B cell (primary cell): ENCODE measurements at regions not wholly inside any gene's neighbourhood (a gene's known extent, or its start where the extent isn't known, plus 50 kb on each side); places are given as distances from the start of the nearest gene placed in this dataset.

ENCODE experiments used
- ATAC-seq: fragments of 200-7000 bp; cut with Tn5 transposase; one replicate; pipeline ENCODE4 v1.10.0; 2021; ENCODE audit warnings: low read depth, mild to moderate bottlenecking, moderate number of reproducible peaks, moderate library complexity
- CTCF ChIA-PET: fragments of 350-600 bp; sonication (Branson Sonifier 250); formaldehyde crosslinking; loops from one replicate; lab custom pipeline; 2021; ENCODE audit warnings: antibody characterized with exemption, inconsistent platforms; lab: Charles Lee
- POLR2A ChIA-PET: fragments of 350-600 bp; sonication (Branson Sonifier 250); formaldehyde crosslinking; loops from one replicate; lab custom pipeline; 2021; ENCODE audit warnings: antibody characterized with exemption; lab: Charles Lee
- DNase-seq: peaks from one replicate; pipeline ENCODE4 v3.0.0; 2013
- H2AFZ ChIP-seq: 2 replicates; pipeline ENCODE4 v1.6.1; 2012; ENCODE audit warnings: mild to moderate bottlenecking, low read depth, low read length; ENCODE audit not compliant: insufficient read depth, poor library complexity, severe bottlenecking
- H3K27ac ChIP-seq, 2 donors: 1 replicate in 1 of 2; 2 replicates in 1 of 2; pipeline ENCODE4 v1.5.1; 2012 to 2013; ENCODE audit warnings: low read length in 2 of 2, mild to moderate bottlenecking in 2 of 2, moderate library complexity in 1 of 2
- H3K27me3 ChIP-seq, 4 experiments: fragments of 200-600 bp in 1 of 4; sonication (generic) in 1 of 4; replicated peaks in 1 of 4; 1 replicate in 2 of 4; 2 replicates in 2 of 4; pipeline versions ENCODE4 v1.6.1 to v1.7.0; 2013 to 2016; ENCODE audit warnings: low read length in 3 of 4, mild to moderate bottlenecking in 2 of 4, mixed read lengths in 1 of 4, moderate library complexity in 1 of 4; ENCODE audit not compliant: insufficient read depth in 4 of 4, control insufficient read depth in 3 of 4; ENCODE audit errors: control extremely low read depth in 1 of 4
- H3K36me3 ChIP-seq, 2 experiments: replicated peaks in 1 of 2; 1 replicate in 1 of 2; 2 replicates in 1 of 2; pipeline versions ENCODE4 v1.6.1 to v1.7.1; 2013; ENCODE audit warnings: low read length in 1 of 2; ENCODE audit not compliant: insufficient read depth in 2 of 2, control insufficient read depth in 1 of 2; ENCODE audit errors: control extremely low read depth in 1 of 2, extremely low read depth in 1 of 2
- H3K4me1 ChIP-seq, 2 donors: fragments of 200-600 bp in 1 of 2; sonication (generic) in 1 of 2; 1 replicate in 1 of 2; 2 replicates in 1 of 2; pipeline versions ENCODE4 v1.5.1 to v1.6.1; 2013 to 2017; ENCODE audit warnings: low read length in 2 of 2; ENCODE audit not compliant: control insufficient read depth in 2 of 2, insufficient read depth in 2 of 2
- H3K4me2 ChIP-seq: replicated peaks from 2 replicates; pipeline ENCODE3; 2012; ENCODE audit warnings: mild to moderate bottlenecking, low read depth, low read length; ENCODE audit not compliant: poor library complexity, severe bottlenecking
- H3K4me3 ChIP-seq, 5 experiments: fragments of 200-600 bp in 1 of 5; sonication (generic) in 1 of 5; 1 replicate in 3 of 5; 2 replicates in 2 of 5; pipeline versions ENCODE4 v1.5.1 to v1.7.0; 2011 to 2016; ENCODE audit warnings: low read length in 4 of 5, mild to moderate bottlenecking in 4 of 5, low read depth in 2 of 5, control low read depth in 1 of 5, moderate library complexity in 1 of 5; ENCODE audit not compliant: insufficient read depth in 1 of 5; ENCODE audit errors: control extremely low read depth in 1 of 5, extremely low read depth in 1 of 5
- H3K79me2 ChIP-seq: fragments of 200-600 bp; sonication (generic); one replicate; pipeline ENCODE4 v1.6.0; 2016; ENCODE audit warnings: low read length; ENCODE audit not compliant: control insufficient read depth, insufficient read depth
- H3K9ac ChIP-seq: fragments of 200-600 bp; sonication (generic); 2 replicates; pipeline ENCODE4 v1.6.1; 2017; ENCODE audit warnings: mild to moderate bottlenecking, low read length, moderate library complexity
- H3K9me3 ChIP-seq, 3 donors: one replicate each; pipeline versions ENCODE4 v1.6.1 to v1.7.1; 2013; ENCODE audit warnings: low read length in 2 of 3; ENCODE audit not compliant: control insufficient read depth in 2 of 3, insufficient read depth in 1 of 3; ENCODE audit errors: control extremely low read depth in 1 of 3
- H4K20me1 ChIP-seq: 2 replicates; pipeline ENCODE4 v1.6.0; 2012; ENCODE audit warnings: mild to moderate bottlenecking, low read length; ENCODE audit not compliant: insufficient read depth, control insufficient read depth, poor library complexity, severe bottlenecking
- H3K27ac Mint-ChIP-seq: one replicate; pipeline ENCODE4 v1.8.0; 2021; ENCODE audit warnings: mixed read lengths
- H3K27me3 Mint-ChIP-seq: one replicate; pipeline ENCODE4 v1.8.0; 2021; ENCODE audit warnings: mixed read lengths
- H3K4me1 Mint-ChIP-seq: one replicate; pipeline ENCODE4 v1.8.0; 2021; ENCODE audit warnings: mixed read lengths
- H3K4me3 Mint-ChIP-seq: one replicate; pipeline ENCODE4 v1.8.0; 2021; ENCODE audit warnings: mixed read lengths
- H3K9me3 Mint-ChIP-seq: one replicate; pipeline ENCODE4 v1.8.0; 2022; ENCODE audit warnings: mixed read lengths; ENCODE audit not compliant: insufficient read depth
- EZH2 ChIP-seq: IDR thresholded peaks from 2 replicates; pipeline ENCODE4 v1.6.1; 2012; ENCODE audit warnings: borderline replicate concordance, low read depth, mild to moderate bottlenecking, moderate library complexity, low read length; ENCODE audit not compliant: insufficient read depth, poor library complexity, severe bottlenecking
- WGBS: methylation state at CpG from one replicate; pipeline ENCODE4 v1.1.5; 2013; ENCODE audit warnings: missing lambda C conversion rate; ENCODE audit not compliant: insufficient coverage; 5-methylcytosine and 5-hydroxymethylcytosine counted together
- intact Hi-C: fragments of 100-400 bp; cut with micrococcal nuclease; formaldehyde crosslinking; loops from one replicate; pipeline ENCODE4 v1.10.0; 2022
- TF ChIP-seq, protein P1 (sequence below): fragments of 200-600 bp; IDR thresholded peaks from one replicate; pipeline ENCODE4 v1.8.0; 2022; ENCODE audit warnings: antibody characterized with exemption, mild to moderate bottlenecking

DNA sequence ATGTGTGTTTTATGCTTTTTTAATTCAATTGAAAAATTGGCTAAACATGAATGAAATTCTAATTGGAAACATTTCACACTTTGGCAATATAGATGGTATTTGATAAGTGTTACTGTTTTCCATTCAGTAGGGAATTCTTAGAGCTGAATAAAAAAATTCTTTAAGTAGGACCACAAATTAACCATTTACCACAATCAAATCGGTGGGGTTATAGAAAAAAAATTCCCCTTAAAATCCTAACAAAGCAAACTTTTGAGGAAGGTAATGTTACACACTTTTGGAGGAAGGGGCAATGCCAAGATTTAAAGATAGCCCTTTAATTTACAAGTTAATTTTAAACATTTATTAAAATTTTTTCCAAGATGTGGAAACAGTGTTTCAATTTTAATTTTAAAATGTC lies 279.0 kb upstream of the FIGN start:
- no peaks in the 10 kb centered on the region for H3K36me3 ChIP-seq
- Mint-ChIP-seq H3K9me3 (peaks cover 2% of the 10 kb centered on the region), H3K4me1 (no peaks in the 10 kb centered on the region), H3K27me3 (no peaks in the 10 kb centered on the region), H3K27ac (no peak overlapping the region), H3K4me3 (no peak overlapping the region)
- H3K79me2 ChIP-seq: no peaks in the 10 kb centered on the region
- POLR2A ChIA-PET: no interaction called here
- H3K27me3 ChIP-seq: no peaks in the 10 kb centered on the region
- DNase-seq (no peak), ATAC-seq (no peak)
- H3K4me1 ChIP-seq: no peaks in the 10 kb centered on the region
- no peaks in the 10 kb centered on the region for H3K9me3 ChIP-seq
- H3K4me3 ChIP-seq: no peak overlapping the region
- intact Hi-C loops: no loop called here
- no peak for TF ChIP-seq EZH2
- TF ChIP-seq, protein P1, sequence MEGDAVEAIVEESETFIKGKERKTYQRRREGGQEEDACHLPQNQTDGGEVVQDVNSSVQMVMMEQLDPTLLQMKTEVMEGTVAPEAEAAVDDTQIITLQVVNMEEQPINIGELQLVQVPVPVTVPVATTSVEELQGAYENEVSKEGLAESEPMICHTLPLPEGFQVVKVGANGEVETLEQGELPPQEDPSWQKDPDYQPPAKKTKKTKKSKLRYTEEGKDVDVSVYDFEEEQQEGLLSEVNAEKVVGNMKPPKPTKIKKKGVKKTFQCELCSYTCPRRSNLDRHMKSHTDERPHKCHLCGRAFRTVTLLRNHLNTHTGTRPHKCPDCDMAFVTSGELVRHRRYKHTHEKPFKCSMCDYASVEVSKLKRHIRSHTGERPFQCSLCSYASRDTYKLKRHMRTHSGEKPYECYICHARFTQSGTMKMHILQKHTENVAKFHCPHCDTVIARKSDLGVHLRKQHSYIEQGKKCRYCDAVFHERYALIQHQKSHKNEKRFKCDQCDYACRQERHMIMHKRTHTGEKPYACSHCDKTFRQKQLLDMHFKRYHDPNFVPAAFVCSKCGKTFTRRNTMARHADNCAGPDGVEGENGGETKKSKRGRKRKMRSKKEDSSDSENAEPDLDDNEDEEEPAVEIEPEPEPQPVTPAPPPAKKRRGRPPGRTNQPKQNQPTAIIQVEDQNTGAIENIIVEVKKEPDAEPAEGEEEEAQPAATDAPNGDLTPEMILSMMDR: no peak
- no peak overlapping the region for H3K9ac ChIP-seq
- no peak overlapping the region for H2AFZ ChIP-seq
- no peak overlapping the region for H3K27ac ChIP-seq
- H3K4me2 ChIP-seq: no peak overlapping the region
- WGBS: no CpG with 5 or more reads among the region's 1 CpG
- no peaks in the 10 kb centered on the region for H4K20me1 ChIP-seq
- CTCF ChIA-PET: no interaction called here

GRCh38 chr2:164014068-164014731 lies 278.4 kb upstream of the FIGN start:
- ATAC-seq (no peak), DNase-seq (no peak)
- H3K27ac Mint-ChIP-seq: no peak overlapping the region
- Histone ChIP-seq H3K79me2 (no peaks in the 10 kb centered on the region), H2AFZ (no peak overlapping the region), H4K20me1 (no peaks in the 10 kb centered on the region), H3K9ac (no peak overlapping the region), H3K36me3 (no peaks in the 10 kb centered on the region), H3K9me3 (no peaks in the 10 kb centered on the region), H3K27ac (no peak overlapping the region), H3K4me1 (no peaks in the 10 kb centered on the region), H3K4me2 (no peak overlapping the region), H3K27me3 (no peaks in the 10 kb centered on the region), H3K4me3 (no peak overlapping the region)
- WGBS: 96% methylated on average over 7 of the region's 11 CpGs
- no peaks in the 10 kb centered on the region for H3K9me3 Mint-ChIP-seq
- H3K27me3 Mint-ChIP-seq: no peaks in the 10 kb centered on the region
- H3K4me3 Mint-ChIP-seq: no peak overlapping the region
- ChIA-PET POLR2A (no interaction called here), CTCF (no interaction called here)
- no peak for TF ChIP-seq EZH2
- TF ChIP-seq, protein P1: no peak
- intact Hi-C loops: no loop called here
- no peaks in the 10 kb centered on the region for H3K4me1 Mint-ChIP-seq
